ENCODE measurements at regions not wholly inside any gene's neighbourhood (a gene's known extent, or its start where the extent isn't known, plus 50 kb on each side); places are given as distances from the start of the nearest gene placed in this dataset.

- Histone ChIP-seq H4K20me1 (replicated peaks; ENCODE audit: insufficient read depth) (no peaks in the 10 kb centered on the region), H3K36me3 (ENCODE audit: insufficient read depth) (no peaks in the 10 kb centered on the region), H2AFZ (no peak overlapping the region), H3K79me2 (replicated peaks; ENCODE audit: insufficient read depth) (no peaks in the 10 kb centered on the region), H3K27ac (ENCODE audit: low read depth) (no peak overlapping the region), H3K4me2 (no peak overlapping the region), H3K4me1 (ENCODE audit: insufficient read depth) (no peaks in the 10 kb centered on the region), H3K4me3 (no peak overlapping the region), H3F3A (replicated peaks; ENCODE audit: low read depth) (no peaks in the 10 kb centered on the region), H3K27me3 (ENCODE audit: insufficient read depth) (no peaks in the 10 kb centered on the region), H3K9me2 (ENCODE audit: insufficient read depth) (0 out of 2 replicates have a peak, but pooled peaks cover 8% of the 10 kb centered on the region)
- no peak overlapping the region for H3K4me3 Mint-ChIP-seq
- H3K36me3 Mint-ChIP-seq (ENCODE audit: low read depth): no peaks in the 10 kb centered on the region
- H3K4me1 Mint-ChIP-seq: peaks cover 6% of the 10 kb centered on the region
- no peak for ATAC-seq
- no peak for DNase-seq (ENCODE audit: low spot score)
- TF ChIP-seq CREB1 (CRISPR knock-in tag; IDR thresholded peaks at IDR 0.05; ENCODE audit: low read depth): no peak
- no peak for TF ChIP-seq ZNF462 (CRISPR knock-in tag; IDR thresholded peaks at IDR 0.05)
- TF ChIP-seq STAT1 (IDR thresholded peaks at IDR 0.05; ENCODE audit: unreplicated experiment): no peak
- no peak for TF ChIP-seq REST (IDR thresholded peaks at IDR 0.05; ENCODE audit: unreplicated experiment)
- no peak for TF ChIP-seq EZH2 (IDR thresholded peaks at IDR 0.05; ENCODE audit: low read depth, unreplicated experiment)
- no peak for TF ChIP-seq ZNF114 (CRISPR knock-in tag; IDR thresholded peaks at IDR 0.05)
- no peak for TF ChIP-seq ZNF331 (CRISPR knock-in tag; IDR thresholded peaks at IDR 0.05; ENCODE audit: low read depth)
- no peak for TF ChIP-seq POLR2AphosphoS5 (IDR thresholded peaks at IDR 0.05; ENCODE audit: low read depth)
- no peak for TF ChIP-seq CTCF (conservative IDR thresholded peaks at IDR 0.05; ENCODE audit: low read depth in 2 of 2)
- TF ChIP-seq JUNB (IDR thresholded peaks at IDR 0.05; ENCODE audit: unreplicated experiment): no peak
- TF ChIP-seq EZH2phosphoT487 (IDR thresholded peaks at IDR 0.05; ENCODE audit: unreplicated experiment): no peak
- TF ChIP-seq ETS1 (IDR thresholded peaks at IDR 0.05): no peak
- no peak for TF ChIP-seq NANOG (IDR thresholded peaks at IDR 0.05; ENCODE audit: borderline replicate concordance)
- peaks cover 3% of the 10 kb centered on the region; the same call in 2 of the 3 replicates for H3K9me3 Mint-ChIP-seq
- H3K27me3 Mint-ChIP-seq (ENCODE audit: insufficient read depth, low read depth, poor library complexity): peaks cover 4% of the 10 kb centered on the region
- H3K27ac Mint-ChIP-seq: no peak overlapping the region
Observed at GRCh38 chr17:72253597-72253996, 132.8 kb downstream of the SOX9 start.

Measured in GM23338 (cell line).